ENCODE measurements at regions not wholly inside any gene's neighbourhood (a gene's known extent, or its start where the extent isn't known, plus 50 kb on each side); places are given as distances from the start of the nearest gene placed in this dataset.

DNA sequence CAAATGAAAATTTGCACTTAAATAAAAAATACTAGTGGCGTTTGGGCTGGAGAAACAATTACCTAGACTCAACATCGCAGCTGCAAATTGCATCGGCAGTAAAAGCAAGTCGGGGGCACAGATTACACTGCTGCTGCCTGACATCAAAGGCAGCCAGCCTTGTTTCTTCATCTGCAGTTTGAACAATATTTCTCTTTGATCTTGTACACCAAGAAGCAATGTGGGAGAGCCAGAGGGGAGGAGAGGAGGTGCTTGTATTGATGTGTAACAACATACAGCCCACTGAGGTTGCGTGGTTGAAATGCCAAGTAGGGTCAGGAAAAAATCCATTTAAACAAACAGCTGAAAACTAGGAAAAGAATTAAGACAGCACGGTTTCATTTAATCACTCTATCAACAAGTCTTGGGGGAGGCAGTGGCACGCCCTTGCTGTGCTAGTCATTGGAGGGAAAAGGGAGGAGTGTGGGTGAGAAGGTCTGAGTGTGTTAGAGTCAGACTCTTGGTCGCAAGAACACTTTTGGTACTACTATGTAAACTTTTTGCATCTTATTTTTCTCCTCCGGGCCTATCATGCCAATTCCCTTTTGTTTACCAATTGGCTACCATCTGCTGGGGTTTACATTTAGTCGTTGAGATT lies 456.5 kb downstream of the OMA1 start:
- H3K9me3 ChIP-seq = no peaks in the 10 kb centered on the region
- H3K27me3 ChIP-seq = no peaks in the 10 kb centered on the region
- DNase-seq = no peak
- TF ChIP-seq POLR2A (IDR thresholded peaks at IDR 0.05) = no peak
- TF ChIP-seq, protein P1, sequence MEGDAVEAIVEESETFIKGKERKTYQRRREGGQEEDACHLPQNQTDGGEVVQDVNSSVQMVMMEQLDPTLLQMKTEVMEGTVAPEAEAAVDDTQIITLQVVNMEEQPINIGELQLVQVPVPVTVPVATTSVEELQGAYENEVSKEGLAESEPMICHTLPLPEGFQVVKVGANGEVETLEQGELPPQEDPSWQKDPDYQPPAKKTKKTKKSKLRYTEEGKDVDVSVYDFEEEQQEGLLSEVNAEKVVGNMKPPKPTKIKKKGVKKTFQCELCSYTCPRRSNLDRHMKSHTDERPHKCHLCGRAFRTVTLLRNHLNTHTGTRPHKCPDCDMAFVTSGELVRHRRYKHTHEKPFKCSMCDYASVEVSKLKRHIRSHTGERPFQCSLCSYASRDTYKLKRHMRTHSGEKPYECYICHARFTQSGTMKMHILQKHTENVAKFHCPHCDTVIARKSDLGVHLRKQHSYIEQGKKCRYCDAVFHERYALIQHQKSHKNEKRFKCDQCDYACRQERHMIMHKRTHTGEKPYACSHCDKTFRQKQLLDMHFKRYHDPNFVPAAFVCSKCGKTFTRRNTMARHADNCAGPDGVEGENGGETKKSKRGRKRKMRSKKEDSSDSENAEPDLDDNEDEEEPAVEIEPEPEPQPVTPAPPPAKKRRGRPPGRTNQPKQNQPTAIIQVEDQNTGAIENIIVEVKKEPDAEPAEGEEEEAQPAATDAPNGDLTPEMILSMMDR (IDR thresholded peaks at IDR 0.05) = no peak
- H3K4me3 ChIP-seq = no peak overlapping the region
- no peaks in the 10 kb centered on the region for H3K4me1 ChIP-seq
- H3K36me3 ChIP-seq = no peaks in the 10 kb centered on the region
- H3K27ac ChIP-seq = no peak overlapping the region

DNA sequence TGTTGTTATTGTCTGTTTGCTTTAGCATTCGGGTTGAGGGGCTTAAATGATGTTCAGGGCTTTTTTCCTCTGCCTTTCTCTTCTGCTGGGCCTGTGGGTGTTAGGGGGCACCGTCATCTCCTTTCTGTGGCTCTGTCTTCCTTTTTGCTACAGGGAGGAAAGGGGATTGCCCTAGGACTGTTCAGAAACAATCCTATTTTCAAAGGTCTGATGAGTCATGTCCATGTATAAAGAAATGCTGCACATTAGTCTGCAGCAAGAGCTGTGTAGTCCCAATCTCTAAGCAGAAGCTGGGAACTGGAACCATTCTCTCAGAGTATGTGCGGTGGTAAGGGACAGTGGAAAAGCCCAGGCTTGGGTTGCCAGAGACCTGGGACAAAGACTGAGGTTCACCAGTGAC lies 462.3 kb downstream of the OMA1 start:
- no peak overlapping the region for H3K27ac ChIP-seq

DNA sequence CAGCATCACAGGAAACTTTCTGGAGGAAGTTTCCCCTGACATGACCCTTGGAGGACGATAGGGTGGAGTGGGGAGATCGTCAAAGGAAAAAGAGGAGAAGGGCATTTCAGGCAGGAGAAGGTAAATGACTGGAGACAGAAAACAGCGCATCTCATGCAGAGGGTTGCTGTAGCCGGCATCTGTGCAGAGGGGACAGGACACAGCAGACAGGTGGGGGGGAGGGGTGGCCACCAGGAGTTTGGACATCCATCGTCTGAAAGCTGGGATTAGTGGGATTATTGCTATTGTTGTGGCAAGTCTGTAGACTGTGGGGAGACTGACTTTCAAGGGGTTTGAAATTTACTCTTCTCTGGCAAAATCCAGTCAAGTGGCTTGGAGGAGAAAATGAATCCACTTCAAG lies 463.9 kb downstream of the OMA1 start:
- Histone ChIP-seq H3K4me1 (no peaks in the 10 kb centered on the region), H3K4me3 (no peak overlapping the region), H3K27me3 (no peaks in the 10 kb centered on the region), H3K36me3 (no peaks in the 10 kb centered on the region), H3K9me3 (no peaks in the 10 kb centered on the region), H3K27ac (no peak overlapping the region)
- DNase-seq = no peak
- no peak for TF ChIP-seq POLR2A (IDR thresholded peaks at IDR 0.05)

More for the DNA sequence above, 462.3 kb downstream of the OMA1 start:
- H3K36me3 ChIP-seq = no peaks in the 10 kb centered on the region
- no peak overlapping the region for H3K4me3 ChIP-seq
- no peaks in the 10 kb centered on the region for H3K9me3 ChIP-seq
- no peaks in the 10 kb centered on the region for H3K4me1 ChIP-seq
- no peak for TF ChIP-seq POLR2A (IDR thresholded peaks at IDR 0.05)
- TF ChIP-seq, protein P1 (IDR thresholded peaks at IDR 0.05) = no peak
- H3K27me3 ChIP-seq = no peaks in the 10 kb centered on the region
- no peak for DNase-seq

DNA sequence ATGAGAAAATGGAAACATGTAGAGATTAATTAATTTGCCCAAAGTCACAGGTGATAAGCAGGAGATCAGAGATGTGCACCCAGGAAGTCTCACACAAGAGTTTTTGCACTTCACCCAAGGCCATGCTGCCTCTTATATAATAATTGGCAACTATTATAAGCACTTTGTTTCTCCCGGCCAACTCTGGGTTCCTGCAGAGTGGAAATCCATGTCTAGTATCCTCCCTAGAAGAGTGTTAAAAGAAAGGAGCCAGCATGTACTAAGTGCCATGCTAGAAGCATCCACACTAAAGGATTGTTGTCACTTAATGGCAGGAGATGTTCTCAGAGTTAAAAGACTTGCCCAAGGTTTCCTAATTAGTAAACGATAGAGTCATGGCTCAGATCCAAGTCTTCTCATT lies 470.3 kb downstream of the OMA1 start:
- Histone ChIP-seq H3K4me1 (no peaks in the 10 kb centered on the region), H3K27me3 (no peaks in the 10 kb centered on the region), H3K27ac (no peak overlapping the region), H3K9me3 (no peaks in the 10 kb centered on the region), H3K4me3 (no peak overlapping the region), H3K36me3 (no peaks in the 10 kb centered on the region)
- TF ChIP-seq POLR2A (IDR thresholded peaks at IDR 0.05) = no peak
- TF ChIP-seq, protein P1 (IDR thresholded peaks at IDR 0.05) = no peak
- DNase-seq = no peak

DNA sequence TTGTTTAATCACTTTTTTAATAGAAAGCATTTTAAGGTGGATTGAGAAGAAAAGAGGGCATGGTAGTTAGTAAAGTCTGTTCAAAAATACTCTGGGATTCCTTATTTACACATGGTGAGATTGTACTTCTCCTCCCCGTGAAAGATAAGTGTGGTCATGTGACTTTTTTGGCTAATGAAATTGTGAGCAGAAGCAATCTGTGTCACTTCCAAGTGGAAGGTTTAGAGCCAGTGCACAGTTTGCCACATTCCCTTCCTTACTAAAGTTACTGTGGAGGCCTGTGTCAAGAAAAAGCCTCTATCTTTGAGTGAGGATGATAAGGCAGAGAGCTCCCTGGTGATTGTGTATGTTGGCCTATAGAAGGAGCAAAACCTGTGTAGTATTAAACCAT lies 471.3 kb downstream of the OMA1 start:
- no peak for DNase-seq
- no peak overlapping the region for H3K4me3 ChIP-seq
- H3K27ac ChIP-seq = no peak overlapping the region
- H3K4me1 ChIP-seq = no peaks in the 10 kb centered on the region
- no peaks in the 10 kb centered on the region for H3K36me3 ChIP-seq
- TF ChIP-seq, protein P1 (IDR thresholded peaks at IDR 0.05) = no peak
- no peak for TF ChIP-seq POLR2A (IDR thresholded peaks at IDR 0.05)
- no peaks in the 10 kb centered on the region for H3K27me3 ChIP-seq
- H3K9me3 ChIP-seq = no peaks in the 10 kb centered on the region

DNA sequence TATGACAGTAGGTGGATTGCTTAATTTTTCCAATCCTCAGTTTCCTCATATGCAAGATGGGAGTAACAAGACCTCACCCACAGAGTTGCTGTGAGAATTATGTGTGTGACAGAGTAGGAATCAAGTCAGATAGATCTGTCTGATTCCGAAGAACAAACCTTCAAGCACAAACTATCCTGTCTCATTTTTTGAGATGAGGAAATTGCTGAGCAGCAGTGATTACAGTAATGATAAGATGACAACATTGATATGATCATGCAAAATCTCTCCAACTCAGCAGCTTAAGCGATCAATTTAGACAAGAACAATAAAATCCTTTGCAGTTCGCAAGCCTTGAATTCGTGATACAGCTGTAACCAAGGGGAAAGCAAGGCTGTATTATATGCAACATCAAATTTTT lies 474.1 kb downstream of the OMA1 start:
- H3K4me1 ChIP-seq = no peaks in the 10 kb centered on the region
- no peaks in the 10 kb centered on the region for H3K9me3 ChIP-seq
- H3K36me3 ChIP-seq = no peaks in the 10 kb centered on the region
- H3K4me3 ChIP-seq = no peak overlapping the region
- H3K27ac ChIP-seq = no peak overlapping the region
- no peak for DNase-seq
- TF ChIP-seq, protein P1 (IDR thresholded peaks at IDR 0.05) = no peak
- TF ChIP-seq POLR2A (IDR thresholded peaks at IDR 0.05) = no peak
- no peaks in the 10 kb centered on the region for H3K27me3 ChIP-seq

All from Peyer's patch (tissue), 4 donors.